ENCODE measurements at regions not wholly inside any gene's neighbourhood (a gene's known extent, or its start where the extent isn't known, plus 50 kb on each side); places are given as distances from the start of the nearest gene placed in this dataset.
A peak's percentile ranks its signal among the peaks of the same experiment; 100 is the strongest.

DNA sequence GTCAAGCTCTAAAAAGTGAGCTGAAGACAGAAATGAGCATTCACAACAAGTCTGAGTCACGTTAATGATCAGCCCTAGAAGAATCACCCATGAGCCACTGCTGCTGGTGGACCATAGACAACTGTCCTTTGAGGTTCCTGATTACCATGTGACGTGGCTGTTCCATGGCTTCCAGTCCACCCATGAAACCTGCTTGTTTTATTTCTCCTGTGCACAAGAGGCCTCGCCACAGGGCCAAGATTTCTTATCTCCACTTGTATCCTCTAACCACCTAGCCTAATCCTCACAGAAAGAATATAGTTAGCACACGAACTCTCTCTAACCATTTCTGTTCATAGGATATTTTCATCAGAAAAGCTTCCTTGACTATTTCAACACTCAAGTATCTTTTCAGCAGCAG lies 242.7 kb downstream of the MREG start:
- intact Hi-C loops (cut with micrococcal nuclease): no loop called here
- peak overlapping the region; percentile 45 for H3K27ac ChIP-seq (replicated peaks)
- no peak for DNase-seq
- no peaks in the 10 kb centered on the region for H3K27me3 ChIP-seq (ENCODE audit: low read depth)
- TF ChIP-seq CTCF (IDR thresholded peaks at IDR 0.05; ENCODE audit: borderline replicate concordance): no peak
- H3K4me1 ChIP-seq: peaks cover 9% of the 10 kb centered on the region
- H3K36me3 ChIP-seq: no peaks in the 10 kb centered on the region
- H3K4me3 ChIP-seq: no peak overlapping the region
- peaks cover 20% of the 10 kb centered on the region for H3K9me3 ChIP-seq (replicated peaks)

DNA sequence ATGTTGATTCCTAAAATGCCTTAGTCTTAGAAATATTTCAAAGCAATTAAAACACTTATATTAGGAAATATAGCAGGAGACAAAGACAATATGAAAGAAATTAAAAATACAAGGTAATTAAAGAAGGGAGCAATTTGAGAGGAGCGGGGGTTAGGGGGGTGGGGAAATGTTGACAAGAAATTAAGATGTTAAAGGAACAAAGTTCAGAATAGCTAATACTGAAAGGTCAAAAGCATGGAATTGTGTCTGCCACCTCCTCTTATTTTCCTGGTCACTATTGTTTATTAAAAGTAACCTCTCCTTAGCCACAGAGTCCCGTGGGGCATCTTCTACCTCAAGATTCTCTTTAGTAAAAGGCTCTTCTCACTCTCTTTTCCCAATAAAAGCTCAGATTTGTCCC lies 244.1 kb downstream of the MREG start:
- Histone ChIP-seq H3K4me3 (no peak overlapping the region), H3K4me1 (peaks cover 9% of the 10 kb centered on the region), H3K27ac (replicated peaks) (no peak overlapping the region), H3K36me3 (no peaks in the 10 kb centered on the region), H3K27me3 (ENCODE audit: low read depth) (no peaks in the 10 kb centered on the region), H3K9me3 (replicated peaks) (peaks cover 20% of the 10 kb centered on the region)
- intact Hi-C loops (cut with micrococcal nuclease): no loop called here
- DNase-seq: no peak
- TF ChIP-seq CTCF (IDR thresholded peaks at IDR 0.05; ENCODE audit: borderline replicate concordance): no peak

GRCh38 chr2:215767625-215768024 lies 245.7 kb downstream of the MREG start:
- Histone ChIP-seq H3K9me3 (replicated peaks) (peaks cover 20% of the 10 kb centered on the region), H3K36me3 (no peaks in the 10 kb centered on the region), H3K4me1 (peaks cover 9% of the 10 kb centered on the region), H3K27me3 (ENCODE audit: low read depth) (no peaks in the 10 kb centered on the region), H3K4me3 (no peak overlapping the region), H3K27ac (replicated peaks) (no peak overlapping the region)
- DNase-seq: no peak
- no peak for TF ChIP-seq CTCF (IDR thresholded peaks at IDR 0.05; ENCODE audit: borderline replicate concordance)
- intact Hi-C loops (cut with micrococcal nuclease): no loop called here

DNA sequence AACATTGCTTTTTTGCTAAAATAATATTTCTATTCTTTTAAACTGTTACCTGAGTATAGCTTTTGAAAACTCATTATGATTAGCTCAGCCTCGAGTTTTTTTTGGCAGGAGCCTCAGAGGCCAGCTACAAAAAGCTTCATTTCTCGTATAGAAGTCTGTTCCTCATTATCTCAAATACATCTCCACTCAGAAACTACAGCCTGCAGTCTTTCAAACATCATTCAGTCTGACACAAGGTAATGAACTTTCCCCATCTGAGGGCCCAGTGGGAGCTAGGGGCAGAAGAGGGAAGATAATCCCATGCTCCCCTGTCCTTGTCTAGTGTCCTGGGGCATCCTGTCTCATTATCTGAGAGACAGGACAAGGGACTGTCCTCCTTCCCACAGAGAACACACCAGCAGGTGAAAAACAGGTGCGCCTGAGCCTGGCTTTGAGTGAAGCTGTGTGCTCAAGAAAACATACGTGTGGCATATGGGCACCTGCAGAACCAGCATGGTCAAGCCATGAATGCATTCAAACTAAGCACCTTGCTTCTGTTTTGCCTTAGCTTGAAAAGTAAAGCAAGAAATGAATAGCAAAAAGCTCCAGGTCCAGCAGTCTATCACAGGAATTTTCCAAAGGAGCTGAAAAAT lies 247.5 kb downstream of the MREG start:
- TF ChIP-seq CTCF (IDR thresholded peaks at IDR 0.05; ENCODE audit: borderline replicate concordance): no peak
- Histone ChIP-seq H3K4me1 (no peaks in the 10 kb centered on the region), H3K9me3 (replicated peaks) (peaks cover 20% of the 10 kb centered on the region), H3K27ac (replicated peaks) (no peak overlapping the region), H3K27me3 (ENCODE audit: low read depth) (no peaks in the 10 kb centered on the region), H3K36me3 (no peaks in the 10 kb centered on the region), H3K4me3 (no peak overlapping the region)
- intact Hi-C loops (cut with micrococcal nuclease): no loop called here
- no peak for DNase-seq

GRCh38 chr2:215764441-215765048 lies 248.8 kb downstream of the MREG start:
- DNase-seq: no peak
- Histone ChIP-seq H3K27ac (replicated peaks) (no peak overlapping the region), H3K4me1 (peaks cover 11% of the 10 kb centered on the region), H3K4me3 (no peak overlapping the region), H3K9me3 (replicated peaks) (peaks cover 20% of the 10 kb centered on the region), H3K27me3 (ENCODE audit: low read depth) (no peaks in the 10 kb centered on the region), H3K36me3 (no peaks in the 10 kb centered on the region)
- intact Hi-C loops (cut with micrococcal nuclease): no loop called here
- TF ChIP-seq CTCF (IDR thresholded peaks at IDR 0.05; ENCODE audit: borderline replicate concordance): no peak
